NCI-H1930 (cell line): ENCODE measurements at regions not wholly inside any gene's neighbourhood (a gene's known extent, or its start where the extent isn't known, plus 50 kb on each side); places are given as distances from the start of the nearest gene placed in this dataset.

Experiments
- DNase-seq, 2 experiments: peaks; one replicate each; lab custom pipeline; 2025; lab: John Stamatoyannopoulos, UW

DNA sequence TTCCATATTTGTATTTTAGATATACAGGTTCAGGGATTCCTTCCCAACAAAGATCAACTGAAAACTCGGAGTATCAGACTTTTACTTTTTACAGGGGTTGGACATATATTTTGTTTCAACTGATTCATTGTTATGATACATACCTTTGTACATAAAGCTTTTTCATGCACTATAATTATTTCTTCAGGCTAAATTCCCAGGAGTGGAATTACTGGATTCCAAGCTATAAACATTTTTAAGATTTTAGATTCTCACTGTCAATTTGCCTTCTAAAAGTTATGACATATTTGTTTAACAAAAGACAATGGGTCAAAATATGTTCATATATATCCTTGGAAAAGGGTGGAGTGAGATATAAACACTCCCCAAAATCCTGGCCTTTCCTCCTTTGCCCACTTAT, 449.0 kb downstream of the PDCD6IP start:
- no peak for DNase-seq

DNA sequence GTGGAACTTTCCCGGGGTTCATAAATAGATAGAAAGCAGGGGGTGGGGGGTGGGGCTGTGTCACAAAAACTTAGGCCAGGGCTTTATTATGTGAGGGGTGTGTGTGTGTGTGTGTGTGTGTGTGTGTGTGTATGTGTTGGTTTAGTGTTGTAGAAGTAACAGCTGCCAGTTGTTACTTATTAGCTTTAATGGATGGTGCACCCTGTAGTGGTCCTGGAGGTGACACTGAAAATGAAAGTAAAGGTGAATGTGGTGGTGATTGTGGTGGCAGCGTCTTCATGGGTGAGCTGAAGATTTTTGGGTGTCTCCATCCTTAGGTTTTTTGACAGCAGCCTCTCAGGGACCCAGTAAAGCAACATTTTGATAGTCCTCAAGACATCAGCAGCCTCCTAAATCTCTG, 449.9 kb downstream of the PDCD6IP start:
- DNase-seq = no peak

DNA sequence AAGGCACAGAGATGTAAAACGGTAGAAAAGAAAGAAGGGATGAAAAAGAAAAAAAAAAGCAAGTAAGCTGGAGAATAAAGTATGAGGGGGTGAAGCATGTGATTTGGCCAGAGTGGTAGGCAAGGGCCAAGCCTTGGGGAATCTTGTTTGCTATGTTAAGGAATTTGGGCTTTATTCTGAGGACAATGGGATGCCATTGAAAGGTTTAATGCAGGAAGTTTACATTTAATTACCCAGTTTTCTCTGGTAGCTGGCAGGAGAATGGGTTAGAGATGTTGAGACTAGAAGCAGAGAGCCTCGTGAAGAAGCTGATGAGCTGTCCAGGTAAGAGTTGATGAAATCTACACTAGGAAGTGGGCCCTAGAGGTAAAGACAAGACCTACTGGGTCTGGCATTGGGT, 455.9 kb downstream of the PDCD6IP start:
- no peak for DNase-seq

DNA sequence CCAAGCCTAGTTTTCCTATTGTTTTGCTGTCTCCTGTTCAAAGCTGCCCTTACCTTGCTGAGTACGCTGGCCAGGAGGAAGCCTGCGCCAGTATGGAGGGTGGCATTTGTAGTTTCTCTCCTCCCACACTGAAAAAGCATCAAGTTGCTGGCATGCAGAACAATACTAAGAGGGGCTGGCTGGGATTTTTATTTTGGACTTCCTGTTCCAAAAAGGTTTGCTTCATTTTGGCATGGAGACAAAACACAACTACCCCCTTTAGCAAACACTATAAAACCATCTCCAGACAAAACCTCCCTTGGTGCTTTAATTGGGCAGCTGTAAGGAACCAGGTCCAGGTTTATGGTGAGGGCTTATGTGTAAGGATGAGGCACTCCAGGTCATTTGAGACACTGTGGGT, 457.6 kb downstream of the PDCD6IP start:
- no peak for DNase-seq

DNA sequence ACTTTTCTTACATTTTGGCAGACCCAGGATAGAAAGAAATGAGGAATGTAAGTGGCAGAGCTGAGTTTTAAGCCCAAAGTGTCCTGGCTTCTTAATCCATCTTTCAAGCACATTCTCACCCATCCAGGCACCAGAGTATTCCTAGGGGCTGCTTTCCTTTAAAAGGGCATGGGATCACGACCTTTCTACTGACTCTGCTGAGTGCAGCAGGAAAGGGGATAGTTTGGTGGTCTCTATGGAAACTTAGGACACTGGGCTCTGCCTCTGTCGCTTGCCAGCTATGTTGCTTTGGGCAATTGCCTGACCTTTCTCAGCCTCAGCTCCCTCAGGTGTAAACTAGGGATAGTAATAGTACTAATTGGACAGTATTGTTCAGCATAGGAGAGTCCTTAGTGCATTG, 458.4 kb downstream of the PDCD6IP start:
- no peak for DNase-seq

DNA sequence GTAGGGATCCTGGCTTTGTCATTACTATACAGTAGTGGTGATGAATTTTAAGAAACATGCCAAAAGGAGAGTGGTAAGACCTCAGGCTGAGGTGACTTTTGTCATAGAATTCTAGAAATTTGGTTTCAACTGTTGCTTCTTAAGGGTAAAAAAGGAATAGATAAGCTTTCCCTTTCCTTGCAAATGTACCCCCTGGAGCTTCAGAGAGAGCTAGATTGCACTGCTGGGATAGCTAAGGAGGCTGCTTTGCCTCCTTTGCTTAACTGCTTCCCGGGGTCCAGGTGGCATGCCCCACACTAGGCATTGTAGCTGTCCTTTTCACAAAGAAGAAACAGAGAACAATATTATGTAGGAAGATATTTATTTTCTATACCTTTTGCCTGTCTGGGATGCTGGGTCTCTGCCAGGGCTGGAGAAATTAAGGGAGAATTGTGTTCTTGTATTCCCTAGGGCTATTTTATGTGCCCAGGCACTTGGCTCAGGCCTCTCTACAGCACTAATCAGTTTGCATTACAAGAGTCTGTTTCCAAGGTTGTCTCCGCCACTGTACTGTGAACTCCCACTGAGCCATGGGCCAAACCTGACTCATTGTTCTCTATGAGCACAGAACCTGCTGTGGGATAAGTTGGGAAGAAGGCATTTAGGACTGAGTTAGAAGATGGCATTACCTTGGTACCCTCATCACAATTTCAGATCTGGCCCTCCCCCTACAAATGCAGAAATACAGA, 460.0 kb downstream of the PDCD6IP start:
- DNase-seq = no peak

DNA sequence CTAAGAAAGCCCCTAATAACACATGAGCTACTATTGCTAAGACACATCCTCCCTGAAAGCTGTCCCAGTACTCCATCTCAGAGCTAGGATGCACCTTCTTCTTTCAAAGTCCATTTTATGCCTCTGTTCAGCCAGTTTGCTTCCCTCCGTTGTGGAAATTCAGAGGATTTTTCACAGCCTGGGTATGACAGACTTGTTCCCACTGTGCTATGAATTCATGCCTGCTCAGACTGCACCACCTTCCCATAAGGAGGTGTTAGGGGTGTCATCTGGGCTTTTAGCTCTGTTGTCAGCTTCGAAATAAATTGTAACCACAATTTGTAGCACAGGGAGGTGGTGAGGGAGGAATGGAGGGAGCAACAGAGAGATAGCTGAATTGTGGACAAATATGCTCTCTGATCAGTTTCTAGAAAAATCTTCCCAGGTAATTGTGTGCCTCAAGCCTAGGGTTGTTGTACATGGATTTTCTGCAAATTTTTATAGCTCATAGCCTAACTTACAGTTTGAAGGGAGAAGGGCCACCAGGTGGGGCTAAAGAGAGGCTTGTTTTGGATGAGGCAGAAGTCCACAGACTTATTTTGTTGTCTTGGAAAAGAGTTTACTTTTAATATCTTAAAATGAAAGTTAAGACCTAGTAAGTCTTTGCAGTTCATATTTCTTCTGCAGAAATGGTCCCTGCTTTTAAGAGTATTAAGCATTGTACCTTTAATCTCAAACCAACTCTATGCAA, 462.0 kb downstream of the PDCD6IP start:
- DNase-seq = no peak

DNA sequence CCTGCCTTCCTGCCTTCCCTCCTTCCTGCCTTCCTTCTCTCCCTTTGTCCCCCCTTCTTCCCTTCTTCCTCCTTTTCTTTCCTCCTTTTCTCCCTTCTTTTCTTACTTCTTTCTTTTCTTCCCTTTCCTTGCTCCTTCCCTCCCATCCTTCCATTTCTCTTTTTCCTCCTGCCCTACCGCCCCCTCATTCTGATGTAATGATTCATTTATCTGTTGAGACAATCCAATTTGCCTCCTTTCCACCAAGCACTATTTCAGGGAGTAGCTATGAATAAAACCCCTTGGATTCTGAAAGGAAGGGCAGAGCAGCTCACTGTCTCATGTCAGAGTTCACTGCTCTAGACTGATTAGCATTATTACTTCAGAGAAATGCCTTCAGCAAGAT, 462.6 kb downstream of the PDCD6IP start:
- no peak for DNase-seq

DNA sequence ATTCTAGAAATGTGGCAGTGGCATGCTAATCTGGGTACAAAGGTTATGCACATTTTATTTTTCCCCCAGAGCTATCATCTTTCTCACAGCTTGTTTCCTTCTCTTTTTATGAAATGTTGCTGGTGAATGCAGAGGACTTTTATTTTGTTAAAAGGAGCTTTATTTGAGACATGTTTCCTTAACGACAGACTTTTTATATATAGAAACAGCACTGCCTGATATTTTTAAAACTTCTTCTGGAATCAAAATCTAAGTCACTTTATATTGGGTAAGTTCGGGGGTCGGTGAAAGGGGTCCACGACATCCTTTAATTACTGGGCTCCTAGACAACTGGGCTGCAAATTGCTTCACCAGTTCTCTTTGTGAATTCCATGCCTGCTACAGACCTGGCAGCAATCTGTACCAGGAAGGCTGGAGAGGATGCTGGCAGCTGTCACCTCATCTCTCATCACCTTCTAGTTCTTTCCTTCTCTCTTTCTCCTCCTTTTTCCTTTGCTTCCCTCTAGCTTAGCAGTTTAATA, 464.7 kb downstream of the PDCD6IP start:
- DNase-seq = no peak

DNA sequence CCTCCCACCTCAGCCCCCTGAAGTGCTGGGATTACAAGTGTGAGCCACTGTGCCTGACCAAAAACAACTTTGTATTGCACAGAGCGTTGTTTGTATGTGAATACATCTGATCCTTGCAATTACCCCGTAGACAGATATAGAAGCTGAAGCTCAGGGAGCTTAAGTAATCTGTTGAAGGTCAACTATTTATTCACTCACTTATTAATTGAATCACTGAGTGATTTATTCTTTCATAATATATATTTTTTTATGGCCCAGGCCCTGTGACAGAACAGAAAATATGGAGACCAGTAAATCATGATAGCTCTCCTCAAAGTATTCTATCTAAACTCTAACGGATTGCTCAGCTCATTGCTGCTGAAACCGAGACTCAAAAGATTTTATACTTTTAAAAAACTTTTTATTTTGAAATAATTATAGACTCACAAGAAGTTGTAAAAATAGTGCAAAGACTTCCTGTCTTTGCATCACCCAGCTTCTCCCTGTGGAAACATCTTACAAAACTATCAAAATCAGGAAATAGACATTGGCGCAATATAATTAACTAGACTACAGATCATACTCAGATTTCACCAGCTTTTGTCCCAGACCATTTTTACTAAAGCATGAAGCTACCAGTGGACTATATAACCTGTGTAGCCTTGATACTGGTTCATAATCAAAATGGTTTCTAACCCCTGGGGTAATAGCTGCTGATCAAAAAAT, 466.1 kb downstream of the PDCD6IP start:
- DNase-seq = no peak

DNA sequence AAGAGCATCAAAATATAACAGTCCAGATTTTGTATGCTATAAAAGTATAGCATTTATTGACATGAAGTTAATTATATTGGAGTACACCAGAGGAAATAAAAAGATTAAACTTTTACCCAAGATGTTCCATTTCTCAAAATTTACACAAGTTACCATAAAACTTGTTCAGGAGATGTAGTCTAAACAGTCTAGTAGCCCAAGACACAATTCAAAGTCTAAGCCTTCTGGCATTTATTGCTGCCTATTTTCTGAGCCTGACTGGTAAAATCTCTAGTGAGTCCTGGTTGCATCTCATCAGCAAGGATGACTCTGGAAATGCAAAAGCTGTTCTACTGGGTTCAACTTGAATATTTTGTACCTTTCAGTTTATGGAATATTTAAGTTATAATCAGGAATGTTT, 468.7 kb downstream of the PDCD6IP start:
- no peak for DNase-seq

DNA sequence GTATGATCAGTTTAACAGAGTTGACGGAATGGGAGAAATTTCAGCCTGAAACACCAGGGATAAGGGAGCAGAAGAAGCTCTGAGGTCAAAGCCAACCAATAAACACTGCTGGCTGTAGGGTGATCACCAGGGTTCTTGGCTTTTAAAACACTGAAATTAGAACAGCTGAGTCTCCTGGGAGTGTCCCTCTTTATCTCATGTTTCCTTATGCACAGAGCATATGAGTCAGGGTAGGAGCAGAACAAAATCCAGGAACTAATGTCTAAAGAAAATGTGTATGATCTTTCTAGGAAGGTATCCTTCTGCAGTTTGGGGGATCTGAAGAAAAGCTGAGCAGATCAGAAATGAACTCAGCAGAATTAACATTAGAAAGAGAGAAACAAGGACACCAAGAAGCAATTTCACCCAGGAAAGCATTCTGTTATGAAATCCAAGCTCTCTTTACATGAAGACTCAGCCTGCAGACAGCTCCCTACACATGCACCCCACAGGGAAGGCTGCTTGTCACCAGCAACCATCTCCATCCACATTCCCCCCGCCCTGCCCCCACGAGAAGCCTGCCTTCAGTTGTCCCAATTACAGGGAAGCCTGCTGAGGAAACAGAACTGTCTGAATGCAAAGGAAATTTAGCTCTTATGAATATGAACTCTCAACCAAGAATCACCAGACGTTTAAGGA, 469.7 kb downstream of the PDCD6IP start:
- no peak for DNase-seq

DNA sequence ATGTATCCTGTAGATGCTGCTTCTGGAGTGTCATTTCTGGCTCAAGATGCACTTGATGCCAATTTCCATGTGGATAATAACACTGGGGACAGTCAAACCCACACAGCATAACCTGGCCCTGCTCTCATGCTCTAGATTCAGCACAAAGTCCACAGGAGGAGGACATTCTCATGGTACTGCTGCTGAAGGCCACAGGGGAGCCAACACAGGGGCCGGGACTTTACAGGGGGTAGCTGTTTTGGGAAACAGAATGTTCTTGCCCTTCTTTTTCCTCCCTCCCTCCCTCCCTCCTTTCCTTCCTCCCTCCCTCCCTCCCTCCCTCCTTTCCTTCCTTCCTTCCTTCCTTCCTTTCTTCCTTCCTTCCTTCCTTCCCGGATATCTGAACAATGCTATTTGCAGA, 477.4 kb downstream of the PDCD6IP start:
- no peak for DNase-seq

DNA sequence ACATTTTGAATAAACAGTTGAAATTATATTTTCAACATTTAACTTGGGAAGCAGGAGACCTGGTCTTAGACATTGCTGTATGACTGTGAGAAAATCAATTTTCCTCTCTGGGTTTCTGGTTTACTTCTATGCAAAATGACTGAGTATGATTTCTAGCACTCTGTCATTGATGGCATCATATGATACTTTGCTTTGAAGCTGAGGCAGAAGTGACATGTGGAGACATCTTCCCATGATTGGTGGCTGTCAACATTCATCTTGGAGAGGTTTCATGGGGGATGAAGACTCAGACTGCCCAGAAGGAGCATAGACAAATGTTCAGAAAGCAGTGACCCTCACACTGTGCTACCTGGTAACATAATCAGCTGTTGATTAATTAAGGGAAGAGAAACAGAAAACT, 477.9 kb downstream of the PDCD6IP start:
- no peak for DNase-seq

DNA sequence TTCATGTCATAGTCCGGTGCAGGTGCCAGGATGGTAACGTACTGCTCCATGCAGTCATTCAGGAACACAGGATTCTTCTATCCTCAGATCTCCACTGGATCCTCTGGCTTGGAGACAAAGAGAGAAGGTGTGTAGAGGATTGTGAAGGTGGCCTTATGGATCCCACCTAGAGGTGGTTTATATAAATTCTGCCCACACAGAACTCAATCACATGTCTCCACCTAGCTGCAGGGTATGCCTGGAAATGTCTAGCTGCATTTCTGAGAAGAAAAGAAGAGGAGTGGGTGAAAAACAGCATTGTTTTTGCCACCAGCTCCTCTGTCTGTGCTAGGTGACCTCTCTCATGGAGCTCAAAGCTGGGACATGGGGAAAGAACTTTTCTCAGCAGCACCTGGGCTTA, 478.7 kb downstream of the PDCD6IP start:
- no peak for DNase-seq

DNA sequence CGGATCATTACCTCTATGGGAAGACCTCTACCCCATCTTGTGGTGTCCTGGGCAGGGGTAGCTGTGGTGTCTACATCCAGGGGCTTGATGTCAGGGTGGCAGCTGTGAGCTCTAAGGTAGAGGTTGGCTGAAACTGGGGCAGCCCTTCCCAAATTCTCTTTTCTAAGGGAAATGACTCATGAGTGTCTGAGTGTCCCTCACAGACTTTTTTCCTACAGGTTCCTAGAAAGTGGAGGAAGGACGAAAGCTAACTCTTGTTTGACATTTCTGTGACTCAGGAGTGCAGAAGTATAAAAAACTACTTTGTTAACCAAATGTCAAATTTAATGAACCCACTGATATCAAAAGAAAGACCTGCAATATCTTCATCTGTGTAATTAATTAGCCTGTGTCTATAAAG, 481.5 kb downstream of the PDCD6IP start:
- DNase-seq = no peak

DNA sequence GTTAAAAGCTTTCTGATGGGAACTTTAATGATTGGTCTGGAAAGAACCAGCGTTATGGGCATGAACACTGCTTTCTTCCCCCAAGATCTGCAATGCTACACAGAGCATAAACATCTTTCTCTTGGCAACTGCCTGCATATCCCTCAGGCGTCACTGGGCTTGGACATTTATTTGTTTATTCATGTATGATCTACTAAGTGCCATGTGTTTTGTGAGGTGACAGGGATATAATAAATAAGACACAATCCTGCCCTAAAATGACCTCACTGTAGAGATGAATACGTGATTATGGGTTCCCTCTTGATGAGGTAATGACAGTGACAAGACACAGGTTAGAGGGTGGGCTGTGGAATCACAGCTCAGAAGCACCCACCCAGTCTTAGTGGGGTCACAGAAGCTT, 485.3 kb downstream of the PDCD6IP start:
- DNase-seq = no peak

DNA sequence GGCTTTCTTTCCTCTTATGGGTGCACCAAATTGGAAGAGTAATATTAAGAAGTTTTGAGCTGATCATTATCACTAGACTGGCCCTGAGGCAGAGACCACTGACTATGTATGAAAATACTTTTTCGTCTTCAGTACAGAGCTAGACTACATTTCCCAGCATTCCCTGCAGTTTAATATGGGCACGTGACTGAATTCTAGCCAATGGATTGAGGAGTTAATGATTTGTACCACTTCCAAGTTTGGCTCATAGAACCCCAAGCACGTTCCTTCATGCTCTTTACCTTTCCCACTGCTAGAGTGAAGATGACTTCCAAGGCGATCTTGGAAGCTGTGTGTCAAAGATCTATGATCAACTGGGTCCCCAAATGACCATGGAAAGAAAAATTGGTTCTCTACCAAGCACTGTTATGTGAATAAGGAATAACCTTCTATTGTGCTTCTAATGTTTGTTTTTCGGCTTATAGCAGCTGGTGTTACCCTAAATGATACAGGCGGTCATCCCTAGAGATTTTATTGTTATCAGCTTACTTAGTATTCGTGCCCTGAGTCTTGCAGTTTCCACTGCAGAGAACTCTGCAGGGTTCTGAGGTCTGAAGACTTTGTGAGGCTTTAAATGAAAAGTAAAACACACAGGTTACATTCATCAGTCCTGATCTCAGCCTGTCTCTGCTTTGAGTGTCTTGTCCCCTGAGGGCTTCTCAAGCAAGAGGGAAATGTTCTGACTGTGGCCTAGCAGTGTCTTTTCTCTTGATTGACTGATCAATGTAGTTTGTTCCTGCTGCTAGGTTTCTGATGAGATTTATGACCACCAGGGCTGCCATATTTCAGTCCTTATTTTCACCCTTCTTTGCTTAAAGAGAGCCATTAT, 486.8 kb downstream of the PDCD6IP start:
- no peak for DNase-seq

DNA sequence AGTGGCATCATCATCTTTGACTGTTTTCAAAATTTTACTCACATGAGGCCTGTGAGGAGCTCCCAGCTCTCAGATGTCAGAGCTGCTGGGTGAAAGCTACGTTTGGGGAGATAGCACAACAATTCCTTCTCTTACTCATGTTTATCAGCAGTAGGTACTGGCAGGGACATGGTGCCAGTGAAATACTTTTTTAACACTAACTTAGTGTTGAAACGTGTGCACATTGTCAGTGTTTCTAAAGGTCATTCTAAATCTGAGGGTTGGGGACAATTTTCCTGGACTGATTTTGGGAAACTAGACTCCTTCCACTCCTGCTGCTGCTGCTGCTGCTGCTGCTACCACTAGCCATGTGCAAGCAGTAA, 487.4 kb downstream of the PDCD6IP start:
- DNase-seq = no peak

DNA sequence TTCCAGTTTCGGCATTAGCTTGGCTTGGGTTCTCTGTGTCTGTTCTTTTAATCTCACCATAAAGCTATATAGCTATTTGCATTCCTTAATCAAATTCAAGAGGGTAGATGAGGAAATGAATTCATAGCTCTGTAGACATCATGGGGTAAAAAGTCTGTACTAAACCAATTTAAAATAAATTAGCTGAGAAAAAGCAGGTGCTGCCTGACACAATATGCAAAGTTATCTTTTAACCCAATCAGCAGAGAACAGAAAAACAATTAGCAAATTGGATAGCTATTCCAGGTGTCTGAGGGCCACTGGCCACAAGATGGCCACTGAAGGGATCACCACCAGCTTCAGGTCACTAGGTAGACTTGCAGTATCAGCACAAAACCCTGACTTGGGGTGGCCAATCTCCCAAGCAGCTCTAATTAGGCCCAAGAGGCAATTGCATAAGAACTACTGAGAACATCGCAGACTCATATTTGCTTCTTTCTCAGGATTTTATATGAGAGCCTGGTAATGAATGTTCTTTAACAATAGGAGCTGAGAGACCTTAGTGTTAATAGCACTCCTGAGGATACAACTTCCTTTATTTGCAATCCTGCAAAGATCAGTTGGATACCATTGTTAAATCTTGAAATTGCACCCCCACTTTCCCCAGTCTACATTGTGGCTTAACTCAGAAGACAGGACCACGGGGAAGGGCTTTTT, 494.3 kb downstream of the PDCD6IP start:
- no peak for DNase-seq

DNA sequence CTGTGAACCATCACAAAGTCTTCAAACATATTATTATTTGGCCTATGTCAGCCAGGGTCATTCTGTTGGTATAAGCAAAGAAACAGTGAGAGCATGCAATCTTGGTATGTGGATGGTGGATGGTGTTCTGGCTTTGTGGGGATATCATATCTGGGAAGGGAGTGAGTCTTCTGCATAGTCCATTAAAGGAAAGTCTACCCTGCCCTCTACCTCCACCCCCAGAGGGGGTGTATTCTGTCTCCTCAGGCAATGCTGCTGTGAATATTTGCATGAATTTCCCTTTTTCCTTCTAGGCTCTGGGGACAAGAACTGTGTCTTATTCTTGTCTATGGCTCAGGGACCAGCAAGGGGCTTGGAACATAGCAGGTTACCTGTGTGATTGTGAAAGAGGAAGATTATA, 495.8 kb downstream of the PDCD6IP start:
- no peak for DNase-seq
